ENCODE measurements at regions not wholly inside any gene's neighbourhood (a gene's known extent, or its start where the extent isn't known, plus 50 kb on each side); places are given as distances from the start of the nearest gene placed in this dataset.

DNA sequence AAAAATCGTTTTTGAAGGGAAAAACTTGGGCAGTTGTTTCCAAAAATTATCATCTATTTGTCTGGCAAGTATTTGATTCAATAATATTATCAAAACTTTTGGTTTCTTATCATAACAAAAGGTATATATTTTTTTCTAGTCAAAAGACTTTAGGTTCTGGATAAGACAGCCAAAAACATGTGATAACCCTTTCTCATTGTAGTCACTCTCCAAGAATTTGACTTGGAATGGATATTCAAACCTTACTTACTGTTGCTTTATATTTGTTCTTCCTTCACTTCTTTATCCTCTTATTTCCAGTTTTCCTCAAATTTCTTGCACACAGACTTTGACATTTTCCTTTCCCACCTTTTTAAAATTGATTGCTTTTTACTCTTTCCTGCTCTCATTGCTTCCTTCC, 140.9 kb upstream of the FAM3C start:
- TF ChIP-seq, protein P1, sequence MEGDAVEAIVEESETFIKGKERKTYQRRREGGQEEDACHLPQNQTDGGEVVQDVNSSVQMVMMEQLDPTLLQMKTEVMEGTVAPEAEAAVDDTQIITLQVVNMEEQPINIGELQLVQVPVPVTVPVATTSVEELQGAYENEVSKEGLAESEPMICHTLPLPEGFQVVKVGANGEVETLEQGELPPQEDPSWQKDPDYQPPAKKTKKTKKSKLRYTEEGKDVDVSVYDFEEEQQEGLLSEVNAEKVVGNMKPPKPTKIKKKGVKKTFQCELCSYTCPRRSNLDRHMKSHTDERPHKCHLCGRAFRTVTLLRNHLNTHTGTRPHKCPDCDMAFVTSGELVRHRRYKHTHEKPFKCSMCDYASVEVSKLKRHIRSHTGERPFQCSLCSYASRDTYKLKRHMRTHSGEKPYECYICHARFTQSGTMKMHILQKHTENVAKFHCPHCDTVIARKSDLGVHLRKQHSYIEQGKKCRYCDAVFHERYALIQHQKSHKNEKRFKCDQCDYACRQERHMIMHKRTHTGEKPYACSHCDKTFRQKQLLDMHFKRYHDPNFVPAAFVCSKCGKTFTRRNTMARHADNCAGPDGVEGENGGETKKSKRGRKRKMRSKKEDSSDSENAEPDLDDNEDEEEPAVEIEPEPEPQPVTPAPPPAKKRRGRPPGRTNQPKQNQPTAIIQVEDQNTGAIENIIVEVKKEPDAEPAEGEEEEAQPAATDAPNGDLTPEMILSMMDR (IDR thresholded peaks at IDR 0.05), result no peak
- TF ChIP-seq POLR2A (IDR thresholded peaks at IDR 0.05), result no peak
- TF ChIP-seq POLR2AphosphoS5 (IDR thresholded peaks at IDR 0.05; ENCODE audit: insufficient read depth in 1 of 2, low read depth in 1 of 2), result no peak
